H1 (cell line): ENCODE measurements at regions not wholly inside any gene's neighbourhood (a gene's known extent, or its start where the extent isn't known, plus 50 kb on each side); places are given as distances from the start of the nearest gene placed in this dataset.

Experiments
- ASH2L ChIP-seq: fragments of 200-600, 300-600 bp; sonication (generic); IDR thresholded peaks from one replicate; pipeline ENCODE4 v1.7.1; 2017; ENCODE audit warnings: low read length
- CEBPB ChIP-seq: IDR thresholded peaks from 2 replicates; pipeline ENCODE4 v1.6.1; 2012; ENCODE audit warnings: low read depth, low read length
- FOSL1 ChIP-seq: IDR thresholded peaks from 2 replicates; pipeline ENCODE4 v1.6.1; 2011; ENCODE audit warnings: mild to moderate bottlenecking, low read depth, low read length, moderate library complexity; ENCODE audit not compliant: insufficient read depth
- NANOG ChIP-seq: IDR thresholded peaks from 2 replicates; pipeline ENCODE4 v1.6.1; 2011; ENCODE audit warnings: low read length, low read depth, mild to moderate bottlenecking, inconsistent platforms; ENCODE audit not compliant: insufficient read depth, poor library complexity, severe bottlenecking
- RBBP5 ChIP-seq: IDR thresholded peaks from 2 replicates; pipeline ENCODE4 v1.7.1; 2012; ENCODE audit warnings: low read depth, mild to moderate bottlenecking, inconsistent platforms, low read length, moderate library complexity, borderline replicate concordance
- SP2 ChIP-seq: IDR thresholded peaks from 2 replicates; pipeline ENCODE4 v1.6.1; 2012; ENCODE audit warnings: mild to moderate bottlenecking, low read length, inconsistent platforms
- TAF7 ChIP-seq: optimal IDR thresholded peaks from 2 replicates; pipeline ENCODE3; 2011; ENCODE audit warnings: low read depth, mild to moderate bottlenecking, inconsistent platforms, low read length, moderate library complexity, borderline replicate concordance
- TBP ChIP-seq: IDR thresholded peaks from 2 replicates; pipeline ENCODE4 v1.6.1; 2011; ENCODE audit warnings: low read depth, low read length, improper control_type of control experiment
- TF ChIP-seq, protein P1 (sequence below): fragments of 300-600 bp; sonication (generic); IDR thresholded peaks from 2 replicates; pipeline ENCODE4 v1.7.1; 2012; ENCODE audit warnings: low read length, moderate library complexity, mild to moderate bottlenecking, inconsistent platforms; ENCODE audit not compliant: insufficient replicate concordance
- TF ChIP-seq, protein P2 (sequence below): IDR thresholded peaks from 2 replicates; pipeline ENCODE4 v1.6.1; 2012; ENCODE audit warnings: inconsistent platforms

DNA sequence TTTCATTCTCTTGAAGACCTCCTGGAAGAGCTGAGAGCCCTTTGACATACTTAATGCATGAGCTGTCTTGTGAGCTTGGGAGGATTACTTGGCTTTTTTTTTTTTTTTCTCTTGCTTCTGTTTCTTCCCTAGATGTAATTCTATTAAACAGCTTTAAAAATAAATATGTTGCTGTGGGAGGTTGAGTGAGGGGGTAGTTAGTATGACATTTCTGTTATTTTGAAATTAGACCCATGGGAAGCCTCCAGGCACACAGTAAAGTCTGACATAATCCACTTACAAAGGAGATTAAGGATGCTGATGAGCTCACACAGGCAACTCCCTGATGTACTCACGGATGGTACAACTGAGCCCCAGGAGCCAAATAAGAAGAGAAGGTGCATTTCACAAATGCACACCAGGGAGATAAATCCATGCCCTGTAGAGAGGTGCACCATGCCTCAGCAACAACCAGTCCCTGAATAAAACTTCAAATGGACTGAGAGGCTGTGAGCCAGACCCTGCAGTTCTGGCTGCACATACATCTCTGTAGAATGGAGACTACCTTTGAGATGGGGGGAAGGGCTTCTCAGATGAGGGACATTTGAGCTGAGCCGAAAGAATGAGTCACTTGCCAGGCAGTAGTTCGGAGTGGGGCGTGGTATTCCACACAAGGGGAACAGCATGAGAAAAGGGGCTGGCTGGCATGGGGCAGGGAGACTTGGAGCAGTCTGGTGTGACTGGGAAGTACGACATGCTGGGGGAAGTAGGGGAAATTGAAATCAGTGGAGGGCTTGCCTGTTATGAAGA, 68.7 kb downstream of the ACTL7B start (continued):
- TF ChIP-seq, protein P1, sequence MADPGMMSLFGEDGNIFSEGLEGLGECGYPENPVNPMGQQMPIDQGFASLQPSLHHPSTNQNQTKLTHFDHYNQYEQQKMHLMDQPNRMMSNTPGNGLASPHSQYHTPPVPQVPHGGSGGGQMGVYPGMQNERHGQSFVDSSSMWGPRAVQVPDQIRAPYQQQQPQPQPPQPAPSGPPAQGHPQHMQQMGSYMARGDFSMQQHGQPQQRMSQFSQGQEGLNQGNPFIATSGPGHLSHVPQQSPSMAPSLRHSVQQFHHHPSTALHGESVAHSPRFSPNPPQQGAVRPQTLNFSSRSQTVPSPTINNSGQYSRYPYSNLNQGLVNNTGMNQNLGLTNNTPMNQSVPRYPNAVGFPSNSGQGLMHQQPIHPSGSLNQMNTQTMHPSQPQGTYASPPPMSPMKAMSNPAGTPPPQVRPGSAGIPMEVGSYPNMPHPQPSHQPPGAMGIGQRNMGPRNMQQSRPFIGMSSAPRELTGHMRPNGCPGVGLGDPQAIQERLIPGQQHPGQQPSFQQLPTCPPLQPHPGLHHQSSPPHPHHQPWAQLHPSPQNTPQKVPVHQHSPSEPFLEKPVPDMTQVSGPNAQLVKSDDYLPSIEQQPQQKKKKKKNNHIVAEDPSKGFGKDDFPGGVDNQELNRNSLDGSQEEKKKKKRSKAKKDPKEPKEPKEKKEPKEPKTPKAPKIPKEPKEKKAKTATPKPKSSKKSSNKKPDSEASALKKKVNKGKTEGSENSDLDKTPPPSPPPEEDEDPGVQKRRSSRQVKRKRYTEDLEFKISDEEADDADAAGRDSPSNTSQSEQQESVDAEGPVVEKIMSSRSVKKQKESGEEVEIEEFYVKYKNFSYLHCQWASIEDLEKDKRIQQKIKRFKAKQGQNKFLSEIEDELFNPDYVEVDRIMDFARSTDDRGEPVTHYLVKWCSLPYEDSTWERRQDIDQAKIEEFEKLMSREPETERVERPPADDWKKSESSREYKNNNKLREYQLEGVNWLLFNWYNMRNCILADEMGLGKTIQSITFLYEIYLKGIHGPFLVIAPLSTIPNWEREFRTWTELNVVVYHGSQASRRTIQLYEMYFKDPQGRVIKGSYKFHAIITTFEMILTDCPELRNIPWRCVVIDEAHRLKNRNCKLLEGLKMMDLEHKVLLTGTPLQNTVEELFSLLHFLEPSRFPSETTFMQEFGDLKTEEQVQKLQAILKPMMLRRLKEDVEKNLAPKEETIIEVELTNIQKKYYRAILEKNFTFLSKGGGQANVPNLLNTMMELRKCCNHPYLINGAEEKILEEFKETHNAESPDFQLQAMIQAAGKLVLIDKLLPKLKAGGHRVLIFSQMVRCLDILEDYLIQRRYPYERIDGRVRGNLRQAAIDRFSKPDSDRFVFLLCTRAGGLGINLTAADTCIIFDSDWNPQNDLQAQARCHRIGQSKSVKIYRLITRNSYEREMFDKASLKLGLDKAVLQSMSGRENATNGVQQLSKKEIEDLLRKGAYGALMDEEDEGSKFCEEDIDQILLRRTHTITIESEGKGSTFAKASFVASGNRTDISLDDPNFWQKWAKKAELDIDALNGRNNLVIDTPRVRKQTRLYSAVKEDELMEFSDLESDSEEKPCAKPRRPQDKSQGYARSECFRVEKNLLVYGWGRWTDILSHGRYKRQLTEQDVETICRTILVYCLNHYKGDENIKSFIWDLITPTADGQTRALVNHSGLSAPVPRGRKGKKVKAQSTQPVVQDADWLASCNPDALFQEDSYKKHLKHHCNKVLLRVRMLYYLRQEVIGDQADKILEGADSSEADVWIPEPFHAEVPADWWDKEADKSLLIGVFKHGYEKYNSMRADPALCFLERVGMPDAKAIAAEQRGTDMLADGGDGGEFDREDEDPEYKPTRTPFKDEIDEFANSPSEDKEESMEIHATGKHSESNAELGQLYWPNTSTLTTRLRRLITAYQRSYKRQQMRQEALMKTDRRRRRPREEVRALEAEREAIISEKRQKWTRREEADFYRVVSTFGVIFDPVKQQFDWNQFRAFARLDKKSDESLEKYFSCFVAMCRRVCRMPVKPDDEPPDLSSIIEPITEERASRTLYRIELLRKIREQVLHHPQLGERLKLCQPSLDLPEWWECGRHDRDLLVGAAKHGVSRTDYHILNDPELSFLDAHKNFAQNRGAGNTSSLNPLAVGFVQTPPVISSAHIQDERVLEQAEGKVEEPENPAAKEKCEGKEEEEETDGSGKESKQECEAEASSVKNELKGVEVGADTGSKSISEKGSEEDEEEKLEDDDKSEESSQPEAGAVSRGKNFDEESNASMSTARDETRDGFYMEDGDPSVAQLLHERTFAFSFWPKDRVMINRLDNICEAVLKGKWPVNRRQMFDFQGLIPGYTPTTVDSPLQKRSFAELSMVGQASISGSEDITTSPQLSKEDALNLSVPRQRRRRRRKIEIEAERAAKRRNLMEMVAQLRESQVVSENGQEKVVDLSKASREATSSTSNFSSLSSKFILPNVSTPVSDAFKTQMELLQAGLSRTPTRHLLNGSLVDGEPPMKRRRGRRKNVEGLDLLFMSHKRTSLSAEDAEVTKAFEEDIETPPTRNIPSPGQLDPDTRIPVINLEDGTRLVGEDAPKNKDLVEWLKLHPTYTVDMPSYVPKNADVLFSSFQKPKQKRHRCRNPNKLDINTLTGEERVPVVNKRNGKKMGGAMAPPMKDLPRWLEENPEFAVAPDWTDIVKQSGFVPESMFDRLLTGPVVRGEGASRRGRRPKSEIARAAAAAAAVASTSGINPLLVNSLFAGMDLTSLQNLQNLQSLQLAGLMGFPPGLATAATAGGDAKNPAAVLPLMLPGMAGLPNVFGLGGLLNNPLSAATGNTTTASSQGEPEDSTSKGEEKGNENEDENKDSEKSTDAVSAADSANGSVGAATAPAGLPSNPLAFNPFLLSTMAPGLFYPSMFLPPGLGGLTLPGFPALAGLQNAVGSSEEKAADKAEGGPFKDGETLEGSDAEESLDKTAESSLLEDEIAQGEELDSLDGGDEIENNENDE: no peak
- TF ChIP-seq SP2 (no peak), NANOG (no peak), TAF7 (no peak), RBBP5 (no peak), TBP (no peak), ASH2L (no peak), CEBPB (no peak), FOSL1 (no peak)
- TF ChIP-seq, protein P2, sequence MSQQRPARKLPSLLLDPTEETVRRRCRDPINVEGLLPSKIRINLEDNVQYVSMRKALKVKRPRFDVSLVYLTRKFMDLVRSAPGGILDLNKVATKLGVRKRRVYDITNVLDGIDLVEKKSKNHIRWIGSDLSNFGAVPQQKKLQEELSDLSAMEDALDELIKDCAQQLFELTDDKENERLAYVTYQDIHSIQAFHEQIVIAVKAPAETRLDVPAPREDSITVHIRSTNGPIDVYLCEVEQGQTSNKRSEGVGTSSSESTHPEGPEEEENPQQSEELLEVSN: no peak
